H1 (cell line): ENCODE measurements at regions not wholly inside any gene's neighbourhood (a gene's known extent, or its start where the extent isn't known, plus 50 kb on each side); places are given as distances from the start of the nearest gene placed in this dataset.
A peak's percentile ranks its signal among the peaks of the same experiment; 100 is the strongest.

Experiments used
- CTCF ChIA-PET: fragments of 300-600 bp; sonication (Branson Sonifier 250); formaldehyde crosslinking; loops from one replicate; lab custom pipeline; 2021; ENCODE audit not compliant: partially characterized antibody; lab: Charles Lee
- POLR2A ChIA-PET: fragments of 300-600 bp; sonication (Branson Sonifier 250); formaldehyde crosslinking; loops from one replicate; lab custom pipeline; 2021; ENCODE audit warnings: inconsistent platforms; ENCODE audit not compliant: partially characterized antibody; lab: Charles Lee
- DNase-seq, 2 experiments: peaks; one replicate each; pipeline versions ENCODE4 v3.0.0 to v3.0.0-alpha.2; 2010 to 2022; ENCODE audit warnings: low spot score in 2 of 2, low read depth in 1 of 2, mixed read lengths in 1 of 2
- FAIRE-seq: peaks from 2 replicates; lab custom pipeline; 2011; peaks lifted over from hg19 to GRCh38; lab: Jason Lieb, UNC
- H2AFZ ChIP-seq: 2 replicates; pipeline ENCODE4 v1.8.1; 2012; ENCODE audit warnings: low read length, inconsistent platforms
- H2AK5ac ChIP-seq: 2 replicates; pipeline ENCODE4 v1.6.1; 2013; ENCODE audit warnings: low read depth, low read length
- H2BK120ac ChIP-seq: replicated peaks from 2 replicates; pipeline ENCODE3; 2013; ENCODE audit warnings: low read depth, low read length, inconsistent platforms
- H2BK12ac ChIP-seq: 2 replicates; pipeline ENCODE4 v1.6.1; 2013; ENCODE audit warnings: low read depth, low read length
- H2BK15ac ChIP-seq: 2 replicates; pipeline ENCODE4 v1.6.1; 2013; ENCODE audit warnings: low read length
- H2BK20ac ChIP-seq: 2 replicates; pipeline ENCODE4 v1.6.1; 2013; ENCODE audit warnings: low read length
- H2BK5ac ChIP-seq: 2 replicates; pipeline ENCODE4 v1.6.1; 2013; ENCODE audit warnings: low read depth, low read length
- H3K14ac ChIP-seq: 2 replicates; pipeline ENCODE4 v1.6.1; 2013; ENCODE audit warnings: inconsistent platforms; ENCODE audit not compliant: insufficient read length
- H3K18ac ChIP-seq: 2 replicates; pipeline ENCODE4 v1.6.1; 2013; ENCODE audit warnings: low read length; ENCODE audit errors: extremely low read depth
- H3K23ac ChIP-seq: 2 replicates; pipeline ENCODE4 v1.6.1; 2013; ENCODE audit warnings: inconsistent platforms; ENCODE audit not compliant: insufficient read length
- H3K23me2 ChIP-seq: 2 replicates; pipeline ENCODE4 v1.6.1; 2013; ENCODE audit warnings: low read depth, low read length
- H3K27ac ChIP-seq: 2 replicates; pipeline ENCODE4 v1.6.1; 2011; ENCODE audit warnings: low read depth, low read length, inconsistent platforms
- H3K27me3 ChIP-seq, 4 experiments: replicated peaks in 1 of 4; 1 replicate in 1 of 4; 2 replicates in 3 of 4; pipeline versions ENCODE4 v1.6.1 to v1.8.1; 2011 to 2013; ENCODE audit warnings: low read length in 3 of 4, mild to moderate bottlenecking in 3 of 4, inconsistent platforms in 2 of 4, mixed read lengths in 2 of 4, moderate library complexity in 1 of 4; ENCODE audit not compliant: control insufficient read depth in 3 of 4, insufficient read depth in 3 of 4; ENCODE audit errors: extremely low read depth in 1 of 4
- H3K36me3 ChIP-seq, 4 experiments: 2 replicates each; pipeline versions ENCODE4 v1.6.1 to v1.8.1; 2011 to 2013; ENCODE audit warnings: mild to moderate bottlenecking in 4 of 4, low read length in 3 of 4, moderate library complexity in 2 of 4, control low read depth in 1 of 4, inconsistent platforms in 1 of 4; ENCODE audit not compliant: insufficient read depth in 4 of 4, control insufficient read depth in 2 of 4
- H3K4ac ChIP-seq: replicated peaks from 2 replicates; pipeline ENCODE3; 2013; ENCODE audit warnings: low read length, low read depth, mixed read lengths, inconsistent platforms; ENCODE audit not compliant: insufficient read length
- H3K4me1 ChIP-seq, 4 experiments: replicated peaks in 1 of 4; 1 replicate in 1 of 4; 2 replicates in 3 of 4; pipeline versions ENCODE4 v1.6.1 to v1.8.1; 2011 to 2013; ENCODE audit warnings: low read length in 3 of 4, inconsistent platforms in 2 of 4, mixed read lengths in 1 of 4; ENCODE audit not compliant: insufficient read depth in 4 of 4, control insufficient read depth in 3 of 4
- H3K4me2 ChIP-seq, 2 experiments: 2 replicates each; pipeline versions ENCODE4 v1.6.1 to v1.8.1; 2011 to 2013; ENCODE audit warnings: low read depth in 2 of 2, low read length in 2 of 2, control low read depth in 1 of 2, inconsistent platforms in 1 of 2, mild to moderate bottlenecking in 1 of 2; ENCODE audit not compliant: insufficient read depth in 1 of 2
- H3K4me3 ChIP-seq, 4 experiments: fragments of 200-600, 300-600 bp in 1 of 4; sonication (generic), shearing (Covaris generic), sonication (Bioruptor Twin) in 1 of 4; 2 replicates each; pipeline versions ENCODE4 v1.5.1 to v1.8.1; 2011 to 2016; ENCODE audit warnings: low read length in 4 of 4, low read depth in 3 of 4, control low read depth in 2 of 4, inconsistent platforms in 2 of 4, mild to moderate bottlenecking in 2 of 4, mixed read lengths in 1 of 4, moderate library complexity in 1 of 4; ENCODE audit not compliant: insufficient read depth in 2 of 4; ENCODE audit errors: extremely low read depth in 1 of 4
- H3K56ac ChIP-seq: replicated peaks from 2 replicates; pipeline ENCODE3; 2013; ENCODE audit warnings: low read depth, mild to moderate bottlenecking, mixed read lengths, low read length, inconsistent platforms; ENCODE audit not compliant: insufficient read length
- H3K79me1 ChIP-seq: 2 replicates; pipeline ENCODE4 v1.6.1; 2013; ENCODE audit warnings: low read depth, low read length, control low read depth
- H3K79me2 ChIP-seq, 2 experiments: 2 replicates each; pipeline versions ENCODE4 v1.6.1 to v1.8.1; 2012 to 2013; ENCODE audit warnings: low read length in 2 of 2, mild to moderate bottlenecking in 2 of 2, inconsistent platforms in 1 of 2; ENCODE audit not compliant: insufficient read depth in 2 of 2, control insufficient read depth in 1 of 2
- H3K9ac ChIP-seq, 4 experiments: replicated peaks in 1 of 4; 1 replicate in 1 of 4; 2 replicates in 3 of 4; pipeline versions ENCODE4 v1.6.1 to v1.8.1; 2011 to 2013; ENCODE audit warnings: low read depth in 3 of 4, low read length in 3 of 4, control low read depth in 2 of 4, mild to moderate bottlenecking in 2 of 4, moderate library complexity in 2 of 4, inconsistent platforms in 1 of 4; ENCODE audit errors: extremely low read depth in 1 of 4
- H3K9me3 ChIP-seq, 2 experiments: 2 replicates each; pipeline versions ENCODE4 v1.6.1 to v1.8.1; 2012 to 2013; ENCODE audit warnings: mild to moderate bottlenecking in 2 of 2, moderate library complexity in 2 of 2, control low read depth in 1 of 2, inconsistent platforms in 1 of 2, low read depth in 1 of 2, low read length in 1 of 2, mixed read lengths in 1 of 2; ENCODE audit not compliant: insufficient read depth in 2 of 2
- H4K20me1 ChIP-seq, 2 experiments: replicated peaks in 1 of 2; 2 replicates each; pipeline versions ENCODE3 to v1.8.1; 2011 to 2013; ENCODE audit warnings: inconsistent platforms in 2 of 2, low read length in 2 of 2, mild to moderate bottlenecking in 1 of 2; ENCODE audit not compliant: insufficient read depth in 2 of 2, control insufficient read depth in 1 of 2
- H4K5ac ChIP-seq: 2 replicates; pipeline ENCODE4 v1.6.1; 2013; ENCODE audit warnings: low read length, low read depth, mixed read lengths, inconsistent platforms; ENCODE audit not compliant: insufficient read length
- H4K8ac ChIP-seq: 2 replicates; pipeline ENCODE4 v1.8.0; 2013; ENCODE audit warnings: mild to moderate bottlenecking, moderate library complexity, low read length, inconsistent platforms; ENCODE audit not compliant: insufficient read depth; ENCODE audit errors: extremely low read depth
- H4K91ac ChIP-seq: replicated peaks from 2 replicates; pipeline ENCODE3; 2013; ENCODE audit warnings: low read length, mixed read lengths, inconsistent platforms; ENCODE audit not compliant: insufficient read length
- JUND ChIP-seq: IDR thresholded peaks from 2 replicates; pipeline ENCODE4 v1.6.1; 2011; ENCODE audit warnings: mild to moderate bottlenecking, improper control_type of control experiment, low read length
- WGBS, 2 experiments: shearing (Covaris generic) in 1 of 2; methylation state at CpG; one replicate each; pipeline versions ENCODE4 v1.1.6 to v1.1.7; 2013 to 2015; ENCODE audit warnings: low lambda C conversion rate in 2 of 2, mixed read lengths in 2 of 2, inconsistent platforms in 1 of 2, low coverage in 1 of 2, missing lambda C conversion rate in 1 of 2; ENCODE audit not compliant: insufficient replicate concordance in 2 of 2, insufficient coverage in 1 of 2, insufficient read length in 1 of 2; ENCODE audit errors: extremely low coverage in 1 of 2, missing lambda C conversion rate in 1 of 2; 5-methylcytosine and 5-hydroxymethylcytosine counted together

DNA sequence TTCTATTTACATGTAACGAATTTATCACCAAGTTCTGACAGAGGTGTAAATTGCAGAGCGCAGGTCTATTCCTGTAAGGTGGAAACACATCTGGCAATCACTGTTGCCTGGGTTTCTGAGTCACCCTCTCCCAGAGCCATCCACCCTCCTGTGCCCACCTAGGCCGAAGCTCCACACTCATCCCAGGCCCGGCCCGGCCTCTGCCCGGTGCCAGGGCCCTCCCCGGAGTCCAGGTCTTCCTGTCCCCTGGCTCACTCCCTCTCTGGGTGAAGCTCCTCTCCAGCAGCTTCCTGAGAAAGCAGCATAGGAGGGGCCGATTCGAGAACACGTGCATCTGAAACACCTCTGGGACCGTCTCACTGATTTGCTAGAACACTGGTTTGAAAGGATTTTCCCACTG lies 308.2 kb downstream of the SHANK2 start:
- Histone ChIP-seq H2BK15ac (no peak overlapping the region), H3K4me2 (no peak overlapping the region), H2BK20ac (no peak overlapping the region), H2BK5ac (no peak overlapping the region), H3K36me3 (peaks cover 0 to 5% (median 0%) of the 10 kb centered on the region in 4 experiments; a peak in 1 of 8 replicates), H4K20me1 (no peaks in the 10 kb centered on the region), H3K18ac (no peak overlapping the region), H3K9me3 (peaks cover 15 to 22% of the 10 kb centered on the region in 2 experiments), H4K5ac (no peak overlapping the region), H3K9ac (no peak overlapping the region), H3K23me2 (peaks cover 8% of the 10 kb centered on the region; the same call in 1 of the 2 replicates), H3K79me2 (no peaks in the 10 kb centered on the region), H3K4ac (no peak overlapping the region), H3K23ac (no peak overlapping the region), H3K27ac (no peak overlapping the region), H4K91ac (no peak overlapping the region), H2AK5ac (no peak overlapping the region), H2BK12ac (no peak overlapping the region), H3K4me1 (no peaks in the 10 kb centered on the region; a peak in 1 of 7 replicates), H3K14ac (no peak overlapping the region), H4K8ac (peak overlapping the region; percentile 18; the same call in 1 of the 2 replicates), H2AFZ (no peak overlapping the region), H3K56ac (no peak overlapping the region), H3K4me3 (no peak overlapping the region), H3K79me1 (no peaks in the 10 kb centered on the region; the same call in 1 of the 2 replicates), H2BK120ac (no peak overlapping the region), H3K27me3 (no peaks in the 10 kb centered on the region)
- ChIA-PET POLR2A (no interaction called here), CTCF (interaction anchor here (0.6 to 5.1 kb wide), 33 partner anchors 9 to 643 kb away, joined by 3 to 30 read pairs (median 4); no protein-coding TSS in a partner anchor)
- DNase-seq (no peak), FAIRE-seq (no peak)
- WGBS, 2 experiments, result 89% methylated on average over 11 of the region's 11 CpGs; no CpG with 5 or more reads in 1 of the 2 experiments
- no peak for TF ChIP-seq JUND
